Ovary (tissue), 3 donors: ENCODE measurements at regions not wholly inside any gene's neighbourhood (a gene's known extent, or its start where the extent isn't known, plus 50 kb on each side); places are given as distances from the start of the nearest gene placed in this dataset.

Source experiments
- EP300 ChIP-seq: sonication (generic); formaldehyde crosslinking; IDR thresholded peaks from one replicate; pipeline ENCODE4 v1.6.1; 2017; ENCODE audit warnings: antibody characterized with exemption
- POLR2A ChIP-seq: fragments of 450-650 bp; IDR thresholded peaks from one replicate; pipeline ENCODE4 v1.6.1; 2017; ENCODE audit warnings: antibody characterized with exemption, mild to moderate bottlenecking, moderate library complexity
- TF ChIP-seq, protein P1 (sequence below), 3 donors: fragments of 450-650 bp in 2 of 3; fragments of 200-600 bp in 1 of 3; IDR thresholded peaks; one replicate each; pipeline versions ENCODE4 v1.5.1 to v1.8.0; 2016 to 2022; ENCODE audit warnings: antibody characterized with exemption in 3 of 3, mild to moderate bottlenecking in 1 of 3
- donor health status: DM: no; HTN: no; CAD: no.

DNA sequence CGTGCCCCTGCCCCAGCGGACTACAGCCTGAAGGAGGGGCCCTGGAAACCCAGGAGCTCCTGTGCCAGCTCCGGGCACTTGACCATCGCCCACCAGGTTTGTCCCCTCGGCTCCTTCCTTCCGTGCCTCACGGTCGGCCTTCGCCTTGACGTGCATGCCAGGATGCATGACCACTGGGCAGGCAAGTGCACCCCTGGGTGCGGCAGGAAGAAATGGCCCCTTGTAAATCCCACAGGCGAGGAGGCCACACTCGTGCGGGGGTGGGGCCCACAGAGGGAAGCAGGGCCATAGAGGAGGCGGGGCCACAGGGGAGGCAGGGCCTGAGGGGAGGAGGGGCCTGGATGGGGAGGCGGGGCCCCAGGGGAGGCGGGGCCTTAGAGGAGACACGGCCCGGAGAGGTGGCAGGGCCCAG, 81.7 kb downstream of the YTHDF1 start:
- TF ChIP-seq, protein P1, sequence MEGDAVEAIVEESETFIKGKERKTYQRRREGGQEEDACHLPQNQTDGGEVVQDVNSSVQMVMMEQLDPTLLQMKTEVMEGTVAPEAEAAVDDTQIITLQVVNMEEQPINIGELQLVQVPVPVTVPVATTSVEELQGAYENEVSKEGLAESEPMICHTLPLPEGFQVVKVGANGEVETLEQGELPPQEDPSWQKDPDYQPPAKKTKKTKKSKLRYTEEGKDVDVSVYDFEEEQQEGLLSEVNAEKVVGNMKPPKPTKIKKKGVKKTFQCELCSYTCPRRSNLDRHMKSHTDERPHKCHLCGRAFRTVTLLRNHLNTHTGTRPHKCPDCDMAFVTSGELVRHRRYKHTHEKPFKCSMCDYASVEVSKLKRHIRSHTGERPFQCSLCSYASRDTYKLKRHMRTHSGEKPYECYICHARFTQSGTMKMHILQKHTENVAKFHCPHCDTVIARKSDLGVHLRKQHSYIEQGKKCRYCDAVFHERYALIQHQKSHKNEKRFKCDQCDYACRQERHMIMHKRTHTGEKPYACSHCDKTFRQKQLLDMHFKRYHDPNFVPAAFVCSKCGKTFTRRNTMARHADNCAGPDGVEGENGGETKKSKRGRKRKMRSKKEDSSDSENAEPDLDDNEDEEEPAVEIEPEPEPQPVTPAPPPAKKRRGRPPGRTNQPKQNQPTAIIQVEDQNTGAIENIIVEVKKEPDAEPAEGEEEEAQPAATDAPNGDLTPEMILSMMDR (IDR thresholded peaks at IDR 0.05), result no peak
- TF ChIP-seq POLR2A, result no peak
- TF ChIP-seq EP300, result no peak
